Neural crest cell (in vitro differentiated cells): ENCODE measurements at regions not wholly inside any gene's neighbourhood (a gene's known extent, or its start where the extent isn't known, plus 50 kb on each side); places are given as distances from the start of the nearest gene placed in this dataset.

Source experiments
- DNase-seq: peaks from one replicate; pipeline ENCODE4 v3.0.0; 2021; ENCODE audit warnings: low read depth, mixed read lengths, low spot score
- H3K27ac Mint-ChIP-seq: one replicate; pipeline ENCODE4 v1.8.0; 2021; ENCODE audit warnings: mild to moderate bottlenecking, mixed read lengths; ENCODE audit not compliant: unreplicated experiment
- H3K27me3 Mint-ChIP-seq: 2 replicates; pipeline ENCODE4 v1.8.0; 2021; ENCODE audit warnings: low read depth, mild to moderate bottlenecking, mixed read lengths
- H3K36me3 Mint-ChIP-seq: 2 replicates; pipeline ENCODE4 v1.8.0; 2021; ENCODE audit warnings: low read depth, mild to moderate bottlenecking, mixed read lengths
- H3K4me1 Mint-ChIP-seq: 2 replicates; pipeline ENCODE4 v1.8.0; 2021; ENCODE audit warnings: mixed read lengths
- H3K4me3 Mint-ChIP-seq: one replicate; pipeline ENCODE4 v1.8.0; 2021; ENCODE audit warnings: mild to moderate bottlenecking, mixed read lengths
- H3K9me3 Mint-ChIP-seq: 2 replicates; pipeline ENCODE4 v1.8.0; 2021; ENCODE audit warnings: mixed read lengths
- TF ChIP-seq, protein P1 (sequence below): fragments of 200-600 bp; sonication (generic); conservative IDR thresholded peaks from 2 replicates; pipeline ENCODE4 v1.5.0; 2021; ENCODE audit warnings: antibody characterized with exemption, mild to moderate bottlenecking

DNA sequence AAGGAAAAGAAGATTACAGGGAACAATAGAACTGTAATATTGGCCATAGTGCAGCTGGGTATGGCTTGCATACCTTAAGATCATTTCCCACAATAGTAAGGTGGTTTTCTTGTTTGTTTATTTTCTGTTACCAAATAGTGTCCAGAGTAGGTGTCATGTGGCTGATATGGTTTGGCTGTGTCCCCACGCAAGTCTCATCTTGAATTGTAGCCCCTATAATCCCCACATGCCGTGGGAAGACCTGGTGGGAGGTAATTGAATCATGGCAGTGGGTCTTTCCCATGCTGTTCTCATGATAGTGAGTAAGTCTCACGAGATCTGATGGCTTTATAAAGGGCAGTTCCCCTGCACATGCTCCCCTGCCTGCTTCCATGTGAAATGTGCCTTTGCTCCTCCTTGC, 190.1 kb downstream of the ICOS start:
- Mint-ChIP-seq H3K27ac (no peak overlapping the region), H3K36me3 (no peaks in the 10 kb centered on the region), H3K4me1 (peaks cover 4% of the 10 kb centered on the region), H3K27me3 (no peaks in the 10 kb centered on the region), H3K9me3 (peaks cover 2% of the 10 kb centered on the region), H3K4me3 (no peak overlapping the region)
- TF ChIP-seq, protein P1, sequence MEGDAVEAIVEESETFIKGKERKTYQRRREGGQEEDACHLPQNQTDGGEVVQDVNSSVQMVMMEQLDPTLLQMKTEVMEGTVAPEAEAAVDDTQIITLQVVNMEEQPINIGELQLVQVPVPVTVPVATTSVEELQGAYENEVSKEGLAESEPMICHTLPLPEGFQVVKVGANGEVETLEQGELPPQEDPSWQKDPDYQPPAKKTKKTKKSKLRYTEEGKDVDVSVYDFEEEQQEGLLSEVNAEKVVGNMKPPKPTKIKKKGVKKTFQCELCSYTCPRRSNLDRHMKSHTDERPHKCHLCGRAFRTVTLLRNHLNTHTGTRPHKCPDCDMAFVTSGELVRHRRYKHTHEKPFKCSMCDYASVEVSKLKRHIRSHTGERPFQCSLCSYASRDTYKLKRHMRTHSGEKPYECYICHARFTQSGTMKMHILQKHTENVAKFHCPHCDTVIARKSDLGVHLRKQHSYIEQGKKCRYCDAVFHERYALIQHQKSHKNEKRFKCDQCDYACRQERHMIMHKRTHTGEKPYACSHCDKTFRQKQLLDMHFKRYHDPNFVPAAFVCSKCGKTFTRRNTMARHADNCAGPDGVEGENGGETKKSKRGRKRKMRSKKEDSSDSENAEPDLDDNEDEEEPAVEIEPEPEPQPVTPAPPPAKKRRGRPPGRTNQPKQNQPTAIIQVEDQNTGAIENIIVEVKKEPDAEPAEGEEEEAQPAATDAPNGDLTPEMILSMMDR = no peak
- no peak for DNase-seq

DNA sequence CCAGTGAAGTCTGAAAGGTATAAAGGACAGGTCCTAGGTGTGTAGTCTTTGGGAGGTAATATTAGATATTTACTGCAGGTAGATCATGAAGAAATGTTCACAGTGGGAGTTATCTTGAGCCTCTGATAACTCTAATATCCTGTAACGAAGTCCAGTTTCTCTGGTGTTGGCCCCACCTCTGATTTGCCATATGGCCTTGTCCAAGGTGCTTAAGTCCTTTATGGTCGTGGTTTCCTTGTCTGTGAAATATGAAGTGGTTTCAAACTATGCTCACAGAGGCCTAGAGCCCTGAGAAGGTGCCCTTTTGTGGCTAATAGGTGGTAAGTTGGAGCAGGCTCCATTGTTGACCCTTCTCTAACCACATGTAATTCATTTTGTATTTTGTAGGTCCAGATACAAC, 190.7 kb downstream of the ICOS start:
- H3K4me3 Mint-ChIP-seq = no peak overlapping the region
- no peaks in the 10 kb centered on the region for H3K36me3 Mint-ChIP-seq
- H3K27ac Mint-ChIP-seq = no peak overlapping the region
- TF ChIP-seq, protein P1 = no peak
- H3K27me3 Mint-ChIP-seq = no peaks in the 10 kb centered on the region
- peaks cover 7% of the 10 kb centered on the region for H3K4me1 Mint-ChIP-seq
- peaks cover 2% of the 10 kb centered on the region for H3K9me3 Mint-ChIP-seq
- DNase-seq = no peak

DNA sequence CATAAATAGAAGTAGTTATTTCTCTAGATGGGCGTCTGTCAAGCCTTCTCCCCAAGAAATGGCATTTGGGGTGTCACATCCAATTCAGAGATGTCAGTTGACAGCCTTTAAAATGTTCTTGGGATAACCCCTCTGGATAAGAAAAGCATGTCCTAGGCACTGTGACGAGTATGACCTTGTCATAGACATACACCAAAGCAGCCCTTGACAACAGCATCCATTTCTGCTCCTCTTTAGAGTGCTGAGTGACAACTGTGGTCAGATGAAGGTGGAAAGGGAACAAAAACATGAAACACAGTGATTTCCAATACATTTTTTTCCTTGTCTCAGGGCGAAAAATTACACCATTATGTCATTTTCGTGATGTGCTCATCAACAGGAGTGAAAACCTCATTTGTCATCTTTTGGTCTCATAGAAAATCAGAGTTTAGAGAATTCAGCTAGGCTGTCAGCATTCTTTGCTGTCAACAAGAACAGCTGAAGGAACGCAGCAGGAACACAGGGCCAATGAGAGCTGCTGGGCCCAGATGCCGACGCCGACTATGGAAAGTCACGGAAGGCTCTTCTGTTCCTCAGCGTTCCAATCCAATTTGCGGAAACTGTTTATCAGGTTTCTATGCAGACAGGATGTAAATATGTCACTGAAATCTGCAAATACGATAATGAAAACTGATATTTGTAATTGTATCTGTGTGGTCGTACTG, 193.2 kb downstream of the ICOS start:
- no peak overlapping the region for H3K27ac Mint-ChIP-seq
- DNase-seq = no peak
- no peaks in the 10 kb centered on the region for H3K27me3 Mint-ChIP-seq
- H3K4me3 Mint-ChIP-seq = no peak overlapping the region
- TF ChIP-seq, protein P1 = no peak
- H3K9me3 Mint-ChIP-seq = peaks cover 2% of the 10 kb centered on the region
- H3K4me1 Mint-ChIP-seq = peaks cover 7% of the 10 kb centered on the region
- no peaks in the 10 kb centered on the region for H3K36me3 Mint-ChIP-seq

DNA sequence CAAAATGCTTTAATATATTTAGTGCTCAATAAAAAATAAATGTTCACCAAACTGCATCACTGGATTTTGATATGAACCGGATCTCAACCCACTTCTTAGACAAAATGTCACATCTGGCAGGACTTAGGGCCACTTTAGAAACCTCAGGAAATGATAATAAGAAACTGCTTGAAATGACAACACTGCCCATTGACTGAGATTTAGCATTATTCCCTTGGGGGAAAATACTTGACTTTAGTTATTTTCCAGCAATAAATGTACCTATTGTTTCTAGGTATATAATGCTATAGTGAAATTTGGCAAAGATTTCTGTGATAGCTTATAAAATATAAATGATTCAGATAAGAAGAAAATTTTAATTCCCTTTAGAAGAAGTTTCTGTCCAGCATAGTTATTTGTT, 195.1 kb downstream of the ICOS start:
- no peak overlapping the region for H3K27ac Mint-ChIP-seq
- DNase-seq = no peak
- H3K4me3 Mint-ChIP-seq = no peak overlapping the region
- TF ChIP-seq, protein P1 = no peak
- H3K9me3 Mint-ChIP-seq = peaks cover 2% of the 10 kb centered on the region
- peaks cover 7% of the 10 kb centered on the region for H3K4me1 Mint-ChIP-seq
- no peaks in the 10 kb centered on the region for H3K36me3 Mint-ChIP-seq
- no peaks in the 10 kb centered on the region for H3K27me3 Mint-ChIP-seq

DNA sequence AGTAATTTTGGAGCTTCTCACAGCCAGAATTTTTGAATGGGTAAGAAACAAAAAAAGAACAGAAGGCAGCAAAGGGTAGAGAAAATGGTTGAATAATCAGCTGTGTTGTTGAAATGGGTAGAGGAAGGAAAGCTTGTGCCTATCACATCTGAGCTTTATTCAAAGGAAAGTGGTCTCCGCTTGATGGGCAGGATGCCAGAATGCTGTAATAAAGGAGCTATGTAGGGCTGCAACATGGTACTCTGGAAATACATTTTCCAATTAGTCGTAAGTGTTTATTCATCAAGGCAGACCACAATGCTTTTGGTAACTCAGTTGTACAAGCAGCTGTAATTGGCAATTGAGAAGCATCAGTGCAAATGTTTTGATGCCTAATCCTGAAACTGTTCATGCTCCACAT, 196.9 kb downstream of the ICOS start:
- Mint-ChIP-seq H3K36me3 (no peaks in the 10 kb centered on the region), H3K4me1 (peaks cover 19% of the 10 kb centered on the region), H3K4me3 (no peak overlapping the region), H3K27me3 (no peaks in the 10 kb centered on the region), H3K27ac (no peak overlapping the region), H3K9me3 (no peaks in the 10 kb centered on the region)
- TF ChIP-seq, protein P1 = no peak
- DNase-seq = no peak
